ENCODE measurements at regions not wholly inside any gene's neighbourhood (a gene's known extent, or its start where the extent isn't known, plus 50 kb on each side); places are given as distances from the start of the nearest gene placed in this dataset.

DNA sequence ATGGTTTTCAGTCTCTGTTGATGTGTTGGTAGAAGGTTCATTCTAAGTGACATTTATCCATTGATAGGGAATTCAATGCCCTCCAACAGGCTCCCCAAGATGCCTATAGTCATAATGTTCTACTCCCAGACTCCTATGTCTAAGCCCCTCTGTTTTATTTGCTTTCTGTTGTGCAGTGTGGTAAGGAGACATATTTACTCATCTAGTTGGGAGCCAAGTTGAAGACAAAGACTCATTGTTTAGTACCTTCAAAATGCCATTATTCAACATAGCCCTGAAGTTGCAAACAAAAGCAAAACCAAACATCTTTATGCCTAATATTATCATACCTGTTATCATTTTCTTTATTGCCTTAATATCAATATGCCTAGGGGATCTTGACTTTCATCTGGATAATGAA is 302.1 kb downstream of the RMST start:
- no peaks in the 10 kb centered on the region for H3K36me3 Mint-ChIP-seq
- POLR2A ChIA-PET: no interaction called here
- ATAC-seq: no peak
- peaks cover 0 to 20% (median 0%) of the 10 kb centered on the region in 9 donors for H3K9me3 Mint-ChIP-seq
- no peaks in the 10 kb centered on the region for H3K4me1 Mint-ChIP-seq
- no peak overlapping the region for H3K4me3 Mint-ChIP-seq
- H3K27me3 Mint-ChIP-seq: no peaks in the 10 kb centered on the region
- no peak overlapping the region for H3K27ac Mint-ChIP-seq
- no peak for DNase-seq

DNA sequence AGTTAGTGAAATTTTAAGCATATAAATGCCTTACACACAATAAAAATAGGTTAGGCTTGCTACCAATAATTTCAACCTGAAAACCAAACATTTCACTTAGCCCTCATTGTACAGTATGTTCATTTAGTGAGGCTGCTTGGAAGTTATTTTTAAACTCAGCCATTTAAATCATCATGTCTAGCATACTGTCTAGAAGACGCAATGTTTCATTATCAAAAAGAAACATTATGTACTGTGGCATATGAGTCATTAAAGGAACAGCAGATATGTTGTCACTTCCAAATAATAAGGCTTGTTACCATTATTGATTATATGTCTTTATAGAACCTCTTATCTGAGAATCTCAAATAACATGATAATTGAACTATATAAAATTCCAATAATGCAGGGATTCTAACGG is 304.7 kb downstream of the RMST start:
- Mint-ChIP-seq H3K4me1 (no peaks in the 10 kb centered on the region), H3K4me3 (no peak overlapping the region), H3K9me3 (peaks cover 0 to 13% (median 0%) of the 10 kb centered on the region in 9 donors), H3K27ac (no peak overlapping the region), H3K36me3 (no peaks in the 10 kb centered on the region), H3K27me3 (no peaks in the 10 kb centered on the region)
- ATAC-seq (no peak), DNase-seq (no peak)
- POLR2A ChIA-PET: no interaction called here

DNA sequence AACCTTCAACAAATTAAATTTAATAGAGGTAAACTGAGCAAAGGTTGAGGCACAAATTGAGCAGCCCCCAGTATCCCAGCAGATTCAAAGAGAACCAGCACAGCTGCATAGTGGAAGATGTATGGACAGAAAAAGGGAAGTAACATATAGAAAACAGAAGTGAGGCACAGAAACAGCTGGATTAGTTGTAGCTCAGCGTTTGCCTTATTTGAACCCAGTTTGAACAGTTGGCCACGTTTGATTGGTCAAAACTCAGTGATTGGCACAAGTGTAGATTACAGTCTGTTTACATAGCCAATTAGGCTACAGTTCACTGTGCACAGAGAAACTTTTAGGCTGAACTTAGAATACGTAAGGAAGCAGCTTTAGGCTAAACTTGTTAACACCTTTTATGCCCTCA is 315.5 kb downstream of the RMST start:
- H3K9me3 Mint-ChIP-seq: peaks cover 0 to 16% (median 4%) of the 10 kb centered on the region in 9 donors
- peaks cover 0 to 14% (median 0%) of the 10 kb centered on the region in 5 donors for H3K27me3 Mint-ChIP-seq
- H3K4me3 Mint-ChIP-seq: no peak overlapping the region
- no peak for DNase-seq
- no peak overlapping the region for H3K27ac Mint-ChIP-seq
- H3K4me1 Mint-ChIP-seq: no peaks in the 10 kb centered on the region
- POLR2A ChIA-PET: no interaction called here
- no peaks in the 10 kb centered on the region for H3K36me3 Mint-ChIP-seq
- no peak for ATAC-seq

DNA sequence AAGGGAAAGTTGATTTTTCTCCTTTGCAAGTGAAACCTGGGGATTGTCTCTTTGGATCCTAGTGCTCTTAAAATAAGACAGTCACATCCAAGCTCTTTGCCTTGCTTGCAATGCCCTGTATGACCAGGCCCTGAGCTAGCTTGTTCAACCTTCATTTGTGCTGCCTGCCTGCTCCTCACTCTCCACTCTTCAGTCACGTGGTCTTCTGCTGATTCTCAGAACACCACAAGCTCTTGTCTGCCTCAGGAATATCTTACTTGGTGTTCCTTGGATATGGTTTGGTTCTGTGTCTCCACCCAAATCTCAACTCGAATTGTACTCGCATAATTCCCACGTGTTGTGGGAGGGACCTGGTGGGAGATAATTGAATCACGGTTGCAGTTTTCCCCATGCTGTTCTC is 318.7 kb downstream of the RMST start:
- Mint-ChIP-seq H3K27me3 (peaks cover 0 to 9% (median 0%) of the 10 kb centered on the region in 5 donors), H3K36me3 (no peaks in the 10 kb centered on the region), H3K4me1 (no peaks in the 10 kb centered on the region), H3K27ac (no peak overlapping the region), H3K9me3 (peaks cover 0 to 16% (median 4%) of the 10 kb centered on the region in 9 donors), H3K4me3 (no peak overlapping the region)
- POLR2A ChIA-PET: no interaction called here
- ATAC-seq (no peak), DNase-seq (no peak)

DNA sequence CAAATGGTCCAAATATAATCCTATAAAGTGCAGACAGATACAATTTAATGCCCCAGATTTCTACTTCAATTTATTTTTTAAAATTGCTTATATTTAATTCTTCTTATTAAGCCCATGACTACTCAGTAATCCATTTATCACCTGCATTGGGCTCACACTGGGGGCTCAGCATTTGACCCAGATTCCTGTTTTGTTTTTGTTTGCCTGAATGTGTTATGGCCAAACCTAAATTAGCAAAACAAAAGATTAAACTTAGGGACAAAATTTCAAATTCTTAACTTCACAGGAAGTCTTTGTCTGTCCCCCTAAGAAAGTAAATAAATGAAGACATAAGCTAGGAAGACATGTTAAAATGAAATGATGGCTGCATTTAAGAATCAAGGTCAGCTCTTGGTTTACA is 322.3 kb downstream of the RMST start:
- Mint-ChIP-seq H3K4me3 (no peak overlapping the region), H3K4me1 (no peaks in the 10 kb centered on the region), H3K36me3 (no peaks in the 10 kb centered on the region), H3K27me3 (peaks cover 0 to 3% (median 0%) of the 10 kb centered on the region in 5 donors), H3K27ac (no peak overlapping the region), H3K9me3 (peaks cover 0 to 8% (median 3%) of the 10 kb centered on the region in 9 donors)
- ATAC-seq (no peak), DNase-seq (no peak)
- POLR2A ChIA-PET: no interaction called here

DNA sequence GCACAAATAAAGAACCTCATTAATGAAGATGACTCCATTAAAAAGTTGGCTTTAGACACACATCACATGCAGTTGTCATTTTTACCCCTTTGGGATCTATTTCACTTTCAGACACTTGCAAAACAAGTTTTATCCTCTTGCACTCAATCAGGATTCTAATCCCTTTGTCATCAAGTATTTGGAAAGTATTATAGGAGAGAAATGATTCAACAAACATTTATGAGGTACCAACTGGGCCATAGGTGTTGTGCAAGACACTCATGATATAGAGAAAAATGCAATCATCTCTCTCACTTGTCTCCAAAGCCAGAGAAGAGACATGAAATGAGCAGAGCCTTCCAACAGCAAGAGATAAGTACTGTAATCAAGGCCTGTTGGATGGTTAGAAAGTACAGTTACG is 327.7 kb downstream of the RMST start:
- peaks cover 0 to 6% (median 0%) of the 10 kb centered on the region in 3 donors for H3K36me3 Mint-ChIP-seq
- ATAC-seq (no peak), DNase-seq (no peak)
- H3K4me3 Mint-ChIP-seq: no peak overlapping the region
- POLR2A ChIA-PET: no interaction called here
- peaks cover 0 to 21% (median 9%) of the 10 kb centered on the region in 9 donors for H3K9me3 Mint-ChIP-seq
- peaks cover 0 to 4% (median 0%) of the 10 kb centered on the region in 5 donors for H3K27me3 Mint-ChIP-seq
- no peak overlapping the region for H3K27ac Mint-ChIP-seq
- no peaks in the 10 kb centered on the region for H3K4me1 Mint-ChIP-seq

DNA sequence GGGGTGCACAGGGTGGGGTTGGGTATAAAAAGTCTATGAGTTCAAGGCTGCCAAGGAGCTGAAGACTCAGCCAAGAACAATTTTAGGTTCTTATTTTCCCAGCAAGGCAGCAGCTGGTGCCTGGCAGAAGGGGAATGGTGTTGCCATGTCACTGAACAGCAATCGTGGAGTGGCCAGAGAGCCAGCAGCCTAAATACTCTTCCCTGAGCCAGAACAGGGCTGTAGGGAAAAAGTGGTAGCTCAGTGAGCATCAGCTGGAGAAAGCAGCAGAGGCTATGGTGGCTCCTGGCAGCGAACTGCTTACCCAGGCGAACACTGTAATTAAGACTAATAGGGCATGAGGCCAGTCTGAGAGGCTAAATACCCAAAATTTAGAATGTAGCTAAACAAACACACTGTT is 334.9 kb downstream of the RMST start:
- Mint-ChIP-seq H3K4me3 (no peak overlapping the region), H3K27ac (no peak overlapping the region), H3K36me3 (no peaks in the 10 kb centered on the region), H3K4me1 (no peaks in the 10 kb centered on the region), H3K27me3 (peaks cover 0 to 2% (median 0%) of the 10 kb centered on the region in 5 donors), H3K9me3 (peaks cover 0 to 10% (median 1%) of the 10 kb centered on the region in 9 donors)
- POLR2A ChIA-PET: no interaction called here
- ATAC-seq (no peak), DNase-seq (no peak)

DNA sequence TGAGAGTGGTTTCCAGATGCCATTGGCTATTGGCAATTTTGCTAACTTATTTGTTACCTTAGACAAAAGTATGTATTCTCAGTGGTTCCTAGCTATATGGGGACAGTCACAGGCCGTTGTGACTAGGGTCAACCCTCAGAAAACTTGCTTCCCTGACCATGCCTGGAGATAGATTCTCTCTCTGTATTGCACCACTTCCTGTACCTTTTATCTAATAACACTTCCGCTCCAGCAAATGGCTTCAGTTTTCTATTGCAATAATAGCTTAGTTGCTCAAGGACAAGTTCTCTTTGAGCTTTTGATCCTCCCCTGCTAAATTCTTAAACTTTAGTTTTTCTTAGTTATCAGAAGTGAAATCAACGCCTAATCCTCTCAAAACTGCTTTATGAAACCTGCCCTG is 338.0 kb downstream of the RMST start:
- Mint-ChIP-seq H3K36me3 (no peaks in the 10 kb centered on the region), H3K27ac (no peak overlapping the region), H3K27me3 (no peaks in the 10 kb centered on the region), H3K4me1 (no peaks in the 10 kb centered on the region), H3K9me3 (peaks cover 0 to 7% (median 1%) of the 10 kb centered on the region in 9 donors), H3K4me3 (no peak overlapping the region)
- POLR2A ChIA-PET: no interaction called here
- ATAC-seq (no peak), DNase-seq (no peak)

DNA sequence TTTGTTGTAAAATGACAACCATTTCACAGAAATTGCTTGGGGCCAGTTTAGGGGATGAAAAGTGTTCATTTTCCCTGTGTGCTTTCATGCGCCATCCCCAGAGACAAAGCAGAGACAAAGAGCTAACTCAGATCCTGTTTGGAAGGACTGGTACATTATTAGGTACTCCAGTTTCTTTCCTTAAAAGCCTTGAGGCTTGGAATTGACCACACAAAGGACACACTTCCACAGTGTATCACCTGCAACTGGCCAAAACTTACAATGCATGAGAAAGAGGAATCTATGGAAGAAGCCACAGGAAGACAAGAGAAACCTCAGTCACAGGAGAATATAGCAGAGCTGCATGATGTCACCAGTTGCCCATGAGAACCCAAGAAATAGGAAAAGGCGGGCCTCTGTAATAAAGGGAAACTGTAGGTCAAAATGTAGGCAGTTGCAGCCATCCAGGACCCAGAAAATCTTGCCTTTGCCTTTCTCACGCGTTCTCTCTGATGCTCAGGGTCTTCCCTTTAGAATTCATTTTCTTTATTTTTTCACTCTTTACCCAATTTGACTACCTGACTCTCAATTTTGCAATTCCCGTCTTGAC is 339.0 kb downstream of the RMST start:
- DNase-seq: no peak
- Mint-ChIP-seq H3K27me3 (no peaks in the 10 kb centered on the region), H3K36me3 (no peaks in the 10 kb centered on the region), H3K4me3 (no peak overlapping the region), H3K9me3 (peaks cover 0 to 8% (median 0%) of the 10 kb centered on the region in 9 donors), H3K27ac (no peak overlapping the region), H3K4me1 (no peaks in the 10 kb centered on the region)
- no peak for ATAC-seq
- POLR2A ChIA-PET: no interaction called here

DNA sequence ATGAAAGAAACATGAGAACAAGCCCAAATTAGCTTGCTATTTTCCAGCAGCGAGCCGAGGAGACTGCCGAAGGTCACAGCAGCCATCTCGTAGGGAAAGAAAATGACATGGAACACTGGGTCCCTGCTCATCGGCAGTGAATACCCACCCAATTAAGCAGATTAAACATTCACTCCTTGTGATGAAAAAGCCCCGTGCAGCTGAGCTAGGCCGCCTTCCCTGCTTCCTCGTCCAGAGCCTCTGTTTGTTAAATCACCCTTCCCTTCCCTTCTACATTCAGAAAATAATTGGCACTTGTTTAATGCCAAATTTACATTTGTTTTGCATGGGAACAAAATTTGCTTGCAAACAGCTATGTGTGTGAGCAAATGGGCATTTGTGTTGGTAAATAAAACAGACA is 342.5 kb downstream of the RMST start:
- no peak for ATAC-seq
- H3K4me1 Mint-ChIP-seq: no peaks in the 10 kb centered on the region
- H3K27ac Mint-ChIP-seq: no peak overlapping the region
- H3K36me3 Mint-ChIP-seq: no peaks in the 10 kb centered on the region
- peaks cover 0 to 11% (median 0%) of the 10 kb centered on the region in 9 donors for H3K9me3 Mint-ChIP-seq
- H3K27me3 Mint-ChIP-seq: no peaks in the 10 kb centered on the region
- DNase-seq: no peak
- H3K4me3 Mint-ChIP-seq: no peak overlapping the region
- POLR2A ChIA-PET: no interaction called here

DNA sequence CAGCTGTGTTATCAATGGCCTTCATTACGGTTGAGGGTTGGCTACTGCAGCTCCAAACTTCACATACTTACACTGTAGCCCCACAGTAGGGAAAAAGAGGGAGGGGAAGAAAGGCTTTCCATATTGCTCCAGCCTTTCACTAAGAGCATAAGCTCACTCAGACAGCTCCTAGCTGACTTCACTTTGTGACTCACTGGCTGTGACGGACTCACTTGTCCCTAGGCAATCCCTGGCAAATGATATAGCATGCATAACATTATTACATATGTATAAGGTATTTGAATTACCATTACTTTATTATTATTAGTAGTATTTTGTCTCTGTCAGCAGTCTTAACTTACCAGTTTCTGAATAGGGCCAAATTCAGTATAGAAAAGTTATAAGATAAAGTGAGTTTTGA is 350.7 kb downstream of the RMST start:
- H3K27me3 Mint-ChIP-seq: no peaks in the 10 kb centered on the region
- ATAC-seq: no peak

DNA sequence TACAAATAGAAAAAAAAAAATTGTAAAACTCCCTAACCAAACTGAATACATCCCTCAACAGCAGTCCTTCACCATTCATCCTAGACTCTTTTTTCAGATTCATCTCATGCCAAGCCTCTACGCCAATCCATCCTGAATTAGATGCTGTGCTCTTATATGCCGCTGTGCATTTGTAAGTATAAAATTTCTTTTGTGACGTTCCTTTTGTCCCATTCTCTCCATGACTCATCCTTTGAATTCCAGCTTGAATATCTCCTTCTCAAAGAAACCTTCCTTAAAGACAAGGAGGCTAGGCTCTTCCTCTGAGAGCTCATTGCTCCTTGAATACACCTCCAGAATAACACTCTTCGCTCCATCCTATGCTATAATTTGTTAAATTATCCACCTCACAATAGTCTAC is 359.2 kb downstream of the RMST start:
- Mint-ChIP-seq H3K4me3 (no peak overlapping the region), H3K9me3 (peaks cover 0 to 9% (median 0%) of the 10 kb centered on the region in 9 donors), H3K27me3 (peaks cover 0 to 7% (median 0%) of the 10 kb centered on the region in 5 donors), H3K27ac (no peak overlapping the region), H3K4me1 (no peaks in the 10 kb centered on the region), H3K36me3 (no peaks in the 10 kb centered on the region)
- POLR2A ChIA-PET: no interaction called here
- ATAC-seq (no peak), DNase-seq (no peak)

More for the DNA sequence above, 350.7 kb downstream of the RMST start:
- no peak for DNase-seq
- H3K4me1 Mint-ChIP-seq: no peaks in the 10 kb centered on the region
- no peaks in the 10 kb centered on the region for H3K36me3 Mint-ChIP-seq
- H3K9me3 Mint-ChIP-seq: peaks cover 0 to 25% (median 2%) of the 10 kb centered on the region in 9 donors
- no peak overlapping the region for H3K4me3 Mint-ChIP-seq
- no peak overlapping the region for H3K27ac Mint-ChIP-seq
- POLR2A ChIA-PET: no interaction called here

DNA sequence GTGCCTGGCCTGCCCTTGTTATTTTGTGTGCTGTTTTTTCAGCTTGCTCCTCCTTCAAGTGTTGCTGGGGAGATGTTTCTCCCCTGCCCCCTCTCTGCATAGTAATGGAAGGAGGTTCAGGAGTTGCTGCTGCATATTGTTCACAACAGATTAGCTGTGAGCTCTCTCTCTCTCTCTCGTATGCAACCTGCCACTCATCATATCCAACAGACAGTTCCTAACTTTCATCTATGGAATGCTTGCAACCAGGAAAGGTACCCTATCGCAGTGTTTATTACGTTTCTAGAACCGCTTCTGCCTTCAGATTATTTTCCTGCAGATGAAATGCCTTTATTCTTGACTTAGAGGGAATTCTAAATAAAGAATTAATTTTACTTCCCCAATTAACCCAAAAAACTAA is 372.9 kb downstream of the RMST start:
- Mint-ChIP-seq H3K4me1 (no peaks in the 10 kb centered on the region), H3K27ac (no peak overlapping the region), H3K27me3 (no peaks in the 10 kb centered on the region), H3K4me3 (no peak overlapping the region), H3K9me3 (peaks cover 0 to 22% (median 2%) of the 10 kb centered on the region in 9 donors), H3K36me3 (no peaks in the 10 kb centered on the region)
- DNase-seq: no peak
- no peak for ATAC-seq
- POLR2A ChIA-PET: no interaction called here

DNA sequence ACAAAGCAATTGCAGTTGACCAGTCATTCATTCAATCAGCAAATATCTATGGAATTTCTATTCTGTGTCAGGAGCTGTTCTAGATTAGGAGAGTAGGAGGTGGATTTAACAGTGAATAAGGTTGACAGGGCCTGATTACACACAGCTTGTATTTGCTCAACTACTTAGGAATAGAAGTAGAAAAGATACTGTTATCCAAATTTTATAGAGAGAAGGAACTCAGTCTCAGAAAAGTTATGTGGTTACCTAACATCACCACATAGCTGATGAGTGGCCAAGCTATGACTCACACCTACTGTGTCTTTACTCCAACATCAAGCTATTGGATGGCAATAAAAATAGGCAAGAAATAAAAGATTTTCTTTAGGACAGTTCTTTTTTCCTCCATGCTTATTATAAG is 374.8 kb downstream of the RMST start:
- Mint-ChIP-seq H3K27ac (no peak overlapping the region), H3K4me1 (no peaks in the 10 kb centered on the region), H3K36me3 (no peaks in the 10 kb centered on the region), H3K27me3 (no peaks in the 10 kb centered on the region), H3K4me3 (no peak overlapping the region), H3K9me3 (peaks cover 0 to 21% (median 2%) of the 10 kb centered on the region in 9 donors)
- DNase-seq (no peak), ATAC-seq (no peak)
- POLR2A ChIA-PET: no interaction called here

All from naive thymus-derived CD8-positive, alpha-beta T cell (primary cell).